Activated naive CD8-positive, alpha-beta T cell treated with anti-CD3 and anti-CD28 coated beads, Interleukin-2, amount 50 U/mL, for 24 hours (primary cell): ENCODE measurements at regions not wholly inside any gene's neighbourhood (a gene's known extent, or its start where the extent isn't known, plus 50 kb on each side); places are given as distances from the start of the nearest gene placed in this dataset.

Experiments
- ATAC-seq: fragments of 150-1000 bp; cut with Tn5 transposase; one replicate; pipeline ENCODE4 v1.10.0; 2021
- DNase-seq: peaks from one replicate; pipeline ENCODE4 v3.0.0; 2021
- H3K27ac Mint-ChIP-seq: one replicate; pipeline ENCODE4 v1.8.0; 2021; ENCODE audit warnings: mild to moderate bottlenecking, mixed read lengths
- H3K27me3 Mint-ChIP-seq: one replicate; pipeline ENCODE4 v1.8.0; 2021; ENCODE audit warnings: mixed read lengths
- H3K36me3 Mint-ChIP-seq: one replicate; pipeline ENCODE4 v1.8.0; 2021; ENCODE audit warnings: low read depth, mixed read lengths
- H3K4me1 Mint-ChIP-seq: one replicate; pipeline ENCODE4 v1.8.0; 2021; ENCODE audit warnings: mixed read lengths
- H3K4me3 Mint-ChIP-seq: one replicate; pipeline ENCODE4 v1.8.0; 2021; ENCODE audit warnings: mild to moderate bottlenecking, moderate library complexity, mixed read lengths
- H3K9me3 Mint-ChIP-seq: one replicate; pipeline ENCODE4 v1.8.0; 2021; ENCODE audit warnings: mixed read lengths

- Mint-ChIP-seq H3K36me3 (no peaks in the 10 kb centered on the region), H3K9me3 (no peaks in the 10 kb centered on the region), H3K4me3 (no peak overlapping the region), H3K27me3 (no peaks in the 10 kb centered on the region), H3K4me1 (no peaks in the 10 kb centered on the region), H3K27ac (no peak overlapping the region)
- ATAC-seq (no peak), DNase-seq (no peak)
Observed at GRCh38 chr5:15073453-15073852, 201.9 kb upstream of the ANKH start.

- no peak overlapping the region for H3K4me3 Mint-ChIP-seq
- H3K36me3 Mint-ChIP-seq = no peaks in the 10 kb centered on the region
- no peak for ATAC-seq
- H3K27me3 Mint-ChIP-seq = no peaks in the 10 kb centered on the region
- H3K9me3 Mint-ChIP-seq = no peaks in the 10 kb centered on the region
- H3K4me1 Mint-ChIP-seq = no peaks in the 10 kb centered on the region
- no peak for DNase-seq
- H3K27ac Mint-ChIP-seq = no peak overlapping the region
Observed at GRCh38 chr5:15070907-15071306, 199.3 kb upstream of the ANKH start.

- no peaks in the 10 kb centered on the region for H3K9me3 Mint-ChIP-seq
- no peak overlapping the region for H3K4me3 Mint-ChIP-seq
- no peak overlapping the region for H3K27ac Mint-ChIP-seq
- no peaks in the 10 kb centered on the region for H3K36me3 Mint-ChIP-seq
- H3K4me1 Mint-ChIP-seq = no peaks in the 10 kb centered on the region
- DNase-seq (no peak), ATAC-seq (no peak)
- H3K27me3 Mint-ChIP-seq = no peaks in the 10 kb centered on the region
Observed at GRCh38 chr5:15069407-15069905, 197.9 kb upstream of the ANKH start.

GRCh38 chr5:15065091-15065490 is 193.5 kb upstream of the ANKH start:
- ATAC-seq = no peak
- Mint-ChIP-seq H3K36me3 (no peaks in the 10 kb centered on the region), H3K4me1 (no peaks in the 10 kb centered on the region), H3K27me3 (no peaks in the 10 kb centered on the region), H3K4me3 (no peak overlapping the region), H3K9me3 (no peaks in the 10 kb centered on the region), H3K27ac (no peak overlapping the region)
- DNase-seq = no peak

GRCh38 chr5:15064396-15064795 is 192.8 kb upstream of the ANKH start:
- no peak overlapping the region for H3K27ac Mint-ChIP-seq
- no peaks in the 10 kb centered on the region for H3K36me3 Mint-ChIP-seq
- H3K4me3 Mint-ChIP-seq = no peak overlapping the region
- H3K9me3 Mint-ChIP-seq = no peaks in the 10 kb centered on the region
- H3K4me1 Mint-ChIP-seq = no peaks in the 10 kb centered on the region
- no peaks in the 10 kb centered on the region for H3K27me3 Mint-ChIP-seq
- no peak for ATAC-seq
- DNase-seq = no peak

- H3K9me3 Mint-ChIP-seq = no peaks in the 10 kb centered on the region
- ATAC-seq = no peak
Observed at GRCh38 chr5:15056988-15057592, 185.5 kb upstream of the ANKH start.

GRCh38 chr5:15044521-15044920 is 172.9 kb upstream of the ANKH start:
- DNase-seq (no peak), ATAC-seq (no peak)
- Mint-ChIP-seq H3K4me3 (no peak overlapping the region), H3K27me3 (peaks cover 2% of the 10 kb centered on the region), H3K36me3 (no peaks in the 10 kb centered on the region), H3K9me3 (peaks cover 4% of the 10 kb centered on the region), H3K4me1 (no peaks in the 10 kb centered on the region), H3K27ac (no peak overlapping the region)

More at GRCh38 chr5:15056988-15057592, 185.5 kb upstream of the ANKH start:
- Mint-ChIP-seq H3K36me3 (no peaks in the 10 kb centered on the region), H3K4me1 (no peaks in the 10 kb centered on the region), H3K27ac (no peak overlapping the region), H3K4me3 (no peak overlapping the region), H3K27me3 (no peaks in the 10 kb centered on the region)
- no peak for DNase-seq

- H3K27me3 Mint-ChIP-seq = peaks cover 4% of the 10 kb centered on the region
- ATAC-seq (no peak), DNase-seq (no peak)
- no peaks in the 10 kb centered on the region for H3K4me1 Mint-ChIP-seq
- H3K4me3 Mint-ChIP-seq = no peak overlapping the region
- peaks cover 7% of the 10 kb centered on the region for H3K9me3 Mint-ChIP-seq
- no peaks in the 10 kb centered on the region for H3K36me3 Mint-ChIP-seq
- no peak overlapping the region for H3K27ac Mint-ChIP-seq
Observed at GRCh38 chr5:15037247-15037908, 165.8 kb upstream of the ANKH start.

- no peak overlapping the region for H3K27ac Mint-ChIP-seq
- no peak for ATAC-seq
Observed at GRCh38 chr5:15034379-15034778, 162.8 kb upstream of the ANKH start.

GRCh38 chr5:15031180-15031579 is 159.6 kb upstream of the ANKH start:
- no peak for DNase-seq
- Mint-ChIP-seq H3K4me3 (no peak overlapping the region), H3K27ac (no peak overlapping the region), H3K36me3 (no peaks in the 10 kb centered on the region), H3K9me3 (no peaks in the 10 kb centered on the region), H3K4me1 (no peaks in the 10 kb centered on the region), H3K27me3 (peaks cover 30% of the 10 kb centered on the region)
- ATAC-seq = no peak

More at GRCh38 chr5:15034379-15034778, 162.8 kb upstream of the ANKH start:
- Mint-ChIP-seq H3K4me1 (no peaks in the 10 kb centered on the region), H3K9me3 (peaks cover 2% of the 10 kb centered on the region), H3K4me3 (no peak overlapping the region), H3K27me3 (peaks cover 19% of the 10 kb centered on the region), H3K36me3 (no peaks in the 10 kb centered on the region)
- no peak for DNase-seq

GRCh38 chr5:15027764-15028163 is 156.2 kb upstream of the ANKH start:
- H3K4me3 Mint-ChIP-seq = no peak overlapping the region
- H3K36me3 Mint-ChIP-seq = no peaks in the 10 kb centered on the region
- ATAC-seq = no peak
- no peaks in the 10 kb centered on the region for H3K9me3 Mint-ChIP-seq
- no peaks in the 10 kb centered on the region for H3K4me1 Mint-ChIP-seq
- H3K27ac Mint-ChIP-seq = no peak overlapping the region
- peaks cover 28% of the 10 kb centered on the region for H3K27me3 Mint-ChIP-seq
- no peak for DNase-seq

GRCh38 chr5:15026944-15027343 is 155.4 kb upstream of the ANKH start:
- no peak overlapping the region for H3K27ac Mint-ChIP-seq
- H3K36me3 Mint-ChIP-seq = no peaks in the 10 kb centered on the region
- peaks cover 23% of the 10 kb centered on the region for H3K27me3 Mint-ChIP-seq
- ATAC-seq (no peak), DNase-seq (no peak)
- H3K4me1 Mint-ChIP-seq = no peaks in the 10 kb centered on the region
- no peaks in the 10 kb centered on the region for H3K9me3 Mint-ChIP-seq
- H3K4me3 Mint-ChIP-seq = no peak overlapping the region

- Mint-ChIP-seq H3K27ac (no peak overlapping the region), H3K9me3 (no peaks in the 10 kb centered on the region), H3K4me3 (no peak overlapping the region), H3K27me3 (peaks cover 20% of the 10 kb centered on the region), H3K36me3 (no peaks in the 10 kb centered on the region), H3K4me1 (no peaks in the 10 kb centered on the region)
- no peak for ATAC-seq
- DNase-seq = no peak
Observed at GRCh38 chr5:15026011-15026893, 154.7 kb upstream of the ANKH start.

- H3K27ac Mint-ChIP-seq = no peak overlapping the region
- no peaks in the 10 kb centered on the region for H3K36me3 Mint-ChIP-seq
- no peaks in the 10 kb centered on the region for H3K4me1 Mint-ChIP-seq
- no peaks in the 10 kb centered on the region for H3K9me3 Mint-ChIP-seq
- no peak for ATAC-seq
- no peak overlapping the region for H3K4me3 Mint-ChIP-seq
- DNase-seq = no peak
- H3K27me3 Mint-ChIP-seq = peaks cover 13% of the 10 kb centered on the region
Observed at GRCh38 chr5:15023846-15024245, 152.3 kb upstream of the ANKH start.

GRCh38 chr5:15023266-15023665 is 151.7 kb upstream of the ANKH start:
- ATAC-seq = no peak
- no peaks in the 10 kb centered on the region for H3K9me3 Mint-ChIP-seq
- H3K4me3 Mint-ChIP-seq = no peak overlapping the region
- no peaks in the 10 kb centered on the region for H3K36me3 Mint-ChIP-seq
- peaks cover 10% of the 10 kb centered on the region for H3K27me3 Mint-ChIP-seq
- H3K27ac Mint-ChIP-seq = no peak overlapping the region
- no peak for DNase-seq
- H3K4me1 Mint-ChIP-seq = no peaks in the 10 kb centered on the region
